ENCODE measurements at regions not wholly inside any gene's neighbourhood (a gene's known extent, or its start where the extent isn't known, plus 50 kb on each side); places are given as distances from the start of the nearest gene placed in this dataset.

DNA sequence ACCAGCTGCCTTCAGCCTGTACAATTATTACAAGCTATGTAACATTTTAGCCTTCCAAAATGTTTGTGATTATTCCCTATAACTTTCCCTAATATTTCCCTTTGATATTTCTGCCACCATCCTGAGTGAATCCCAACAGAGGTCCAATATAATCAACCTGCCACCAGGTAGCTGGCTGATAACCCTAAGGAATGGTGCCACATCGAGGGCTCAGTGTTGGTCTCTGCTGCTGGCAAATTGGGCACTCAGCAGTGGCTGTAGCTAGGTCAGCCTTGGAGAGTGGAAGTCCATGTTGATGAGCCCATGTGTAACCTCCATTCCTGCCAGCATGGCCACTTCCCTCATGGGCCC, 121.2 kb downstream of the ZNF280B start:
- Histone ChIP-seq H3K4me3 (ENCODE audit: insufficient read depth, low read depth, low read length) (no peak overlapping the region), H3K23ac (ENCODE audit: low read depth, low read length) (no peak overlapping the region), H3K9me1 (ENCODE audit: insufficient read depth, low read length) (no peaks in the 10 kb centered on the region), H2BK120ac (ENCODE audit: low read depth, low read length) (no peak overlapping the region), H3K36me3 (ENCODE audit: control insufficient read depth, insufficient read depth, low read length) (no peaks in the 10 kb centered on the region), H3K9ac (ENCODE audit: low read depth, low read length) (no peak overlapping the region), H3K4me1 (ENCODE audit: control insufficient read depth, insufficient read depth, low read length) (no peaks in the 10 kb centered on the region), H4K91ac (ENCODE audit: insufficient read depth, low read depth, low read length) (no peak overlapping the region), H4K8ac (ENCODE audit: low read depth in 2 of 2, low read length in 2 of 2) (no peak overlapping the region), H3K27ac (ENCODE audit: insufficient read depth, low read length) (no peak overlapping the region), H3K14ac (replicated peaks; ENCODE audit: low read depth, low read length) (no peak overlapping the region), H2BK15ac (ENCODE audit: low read depth, low read length) (no peak overlapping the region), H4K20me1 (ENCODE audit: insufficient read depth, low read length) (no peaks in the 10 kb centered on the region), H3K79me1 (ENCODE audit: low read depth in 1 of 2, low read length in 2 of 2) (no peaks in the 10 kb centered on the region), H2BK20ac (ENCODE audit: low read depth, low read length) (no peak overlapping the region), H2BK5ac (ENCODE audit: low read depth, low read length, poor library complexity, severe bottlenecking) (no peak overlapping the region), H4K5ac (ENCODE audit: low read depth, low read length) (no peak overlapping the region), H3K4ac (ENCODE audit: low read depth, low read length) (no peak overlapping the region), H3K4me2 (ENCODE audit: low read depth, low read length) (no peak overlapping the region), H2AFZ (replicated peaks; ENCODE audit: low read length, poor library complexity) (no peak overlapping the region), H3K9me3 (ENCODE audit: control insufficient read depth, insufficient read depth, low read length) (no peaks in the 10 kb centered on the region), H2AK9ac (replicated peaks; ENCODE audit: low read depth, low read length, poor library complexity) (no peak overlapping the region), H3K56ac (ENCODE audit: extremely low read depth, insufficient read depth, low read length) (no peak overlapping the region), H3K27me3 (ENCODE audit: control insufficient read depth, insufficient read depth, low read length) (no peaks in the 10 kb centered on the region), H2AK5ac (ENCODE audit: low read depth, low read length) (no peak overlapping the region), H3K18ac (ENCODE audit: low read depth, low read length) (no peak overlapping the region)
- BruUV-seq (replicated peaks): no TSS peak
- ATAC-seq (ENCODE audit: low read depth): no peak
- TF ChIP-seq MXI1 (IDR thresholded peaks at IDR 0.05; ENCODE audit: borderline replicate concordance, low read depth, low read length) (no peak), POLR2A (IDR thresholded peaks at IDR 0.05; ENCODE audit: low read depth, low read length) (no peak), RCOR1 (IDR thresholded peaks at IDR 0.05; ENCODE audit: insufficient replicate concordance, low read length) (no peak), FOS (IDR thresholded peaks at IDR 0.05; ENCODE audit: low read depth, low read length) (no peak), CHD1 (IDR thresholded peaks at IDR 0.05; ENCODE audit: low read depth, low read length) (no peak), SMC3 (IDR thresholded peaks at IDR 0.05; ENCODE audit: low read depth, low read length) (no peak), BHLHE40 (IDR thresholded peaks at IDR 0.05; ENCODE audit: low read depth, low read length) (no peak), MAFK (IDR thresholded peaks at IDR 0.05; ENCODE audit: low read depth, low read length) (no peak), CTCF (conservative IDR thresholded peaks at IDR 0.05; ENCODE audit: low read depth, low read length) (no peak), NFE2L2 (IDR thresholded peaks at IDR 0.05; ENCODE audit: low read depth, low read length) (no peak)
- TF ChIP-seq, protein P1, sequence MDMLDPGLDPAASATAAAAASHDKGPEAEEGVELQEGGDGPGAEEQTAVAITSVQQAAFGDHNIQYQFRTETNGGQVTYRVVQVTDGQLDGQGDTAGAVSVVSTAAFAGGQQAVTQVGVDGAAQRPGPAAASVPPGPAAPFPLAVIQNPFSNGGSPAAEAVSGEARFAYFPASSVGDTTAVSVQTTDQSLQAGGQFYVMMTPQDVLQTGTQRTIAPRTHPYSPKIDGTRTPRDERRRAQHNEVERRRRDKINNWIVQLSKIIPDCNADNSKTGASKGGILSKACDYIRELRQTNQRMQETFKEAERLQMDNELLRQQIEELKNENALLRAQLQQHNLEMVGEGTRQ (IDR thresholded peaks at IDR 0.05; ENCODE audit: low read depth, low read length): no peak
- in situ Hi-C loops (cut with MboI; ENCODE audit: low sequenced_read_pairs) (no loop called here), dilution Hi-C loops (cut with HindIII; ENCODE audit: low sequenced_read_pairs, unreplicated experiment) (no loop called here), intact Hi-C loops (cut with micrococcal nuclease) (no loop called here)
- WGBS, 2 experiments (ENCODE audit: extremely low coverage in 2 of 2, insufficient read length in 1 of 2): no CpG with 5 or more reads among the region's 1 CpG
- DNase-seq: no peak
- POLR2A ChIA-PET (ENCODE audit: unreplicated experiment): no interaction called here
- CTCF ChIA-PET: no interaction called here

All from IMR-90 (cell line).